ENCODE measurements at regions not wholly inside any gene's neighbourhood (a gene's known extent, or its start where the extent isn't known, plus 50 kb on each side); places are given as distances from the start of the nearest gene placed in this dataset.
"Not testable (repeated sequence)": the region's sequence is repeated elsewhere in the genome, so short reads cannot be mapped to it uniquely, and the experiment has no call there.

DNA sequence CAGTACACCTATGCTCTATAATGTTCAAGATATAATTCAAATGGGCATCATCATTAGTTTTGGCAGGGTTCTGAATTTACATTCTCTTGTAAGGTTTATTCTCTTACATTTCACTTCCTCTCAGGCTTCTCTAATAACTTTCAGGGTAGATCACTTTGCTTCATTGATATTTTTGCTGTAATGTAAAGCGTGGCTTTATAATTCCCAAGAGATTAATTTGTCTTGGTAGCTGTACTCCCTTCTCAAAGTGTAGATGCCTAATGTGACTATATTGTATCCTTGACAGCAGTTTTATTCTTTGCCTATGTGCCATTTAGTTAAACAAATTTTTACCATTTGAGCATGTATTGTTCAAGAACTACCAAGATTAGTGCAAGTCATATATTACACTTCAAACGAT lies 889.1 kb downstream of the TAF11L14 start:
- H3K36me3 Mint-ChIP-seq (ENCODE audit: low read depth) = no peaks in the 10 kb centered on the region
- no peak overlapping the region for H3K27ac Mint-ChIP-seq
- no peak overlapping the region for H3K4me3 Mint-ChIP-seq
- H3K4me1 Mint-ChIP-seq = no peaks in the 10 kb centered on the region
- peaks cover 2% of the 10 kb centered on the region for H3K9me3 Mint-ChIP-seq
- H3K27me3 Mint-ChIP-seq (ENCODE audit: low read depth) = no peaks in the 10 kb centered on the region
- TF ChIP-seq, protein P1, sequence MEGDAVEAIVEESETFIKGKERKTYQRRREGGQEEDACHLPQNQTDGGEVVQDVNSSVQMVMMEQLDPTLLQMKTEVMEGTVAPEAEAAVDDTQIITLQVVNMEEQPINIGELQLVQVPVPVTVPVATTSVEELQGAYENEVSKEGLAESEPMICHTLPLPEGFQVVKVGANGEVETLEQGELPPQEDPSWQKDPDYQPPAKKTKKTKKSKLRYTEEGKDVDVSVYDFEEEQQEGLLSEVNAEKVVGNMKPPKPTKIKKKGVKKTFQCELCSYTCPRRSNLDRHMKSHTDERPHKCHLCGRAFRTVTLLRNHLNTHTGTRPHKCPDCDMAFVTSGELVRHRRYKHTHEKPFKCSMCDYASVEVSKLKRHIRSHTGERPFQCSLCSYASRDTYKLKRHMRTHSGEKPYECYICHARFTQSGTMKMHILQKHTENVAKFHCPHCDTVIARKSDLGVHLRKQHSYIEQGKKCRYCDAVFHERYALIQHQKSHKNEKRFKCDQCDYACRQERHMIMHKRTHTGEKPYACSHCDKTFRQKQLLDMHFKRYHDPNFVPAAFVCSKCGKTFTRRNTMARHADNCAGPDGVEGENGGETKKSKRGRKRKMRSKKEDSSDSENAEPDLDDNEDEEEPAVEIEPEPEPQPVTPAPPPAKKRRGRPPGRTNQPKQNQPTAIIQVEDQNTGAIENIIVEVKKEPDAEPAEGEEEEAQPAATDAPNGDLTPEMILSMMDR (IDR thresholded peaks at IDR 0.05; ENCODE audit: unreplicated experiment in 3 of 3) = no peak

- TF ChIP-seq, protein P1 (IDR thresholded peaks at IDR 0.05; ENCODE audit: unreplicated experiment in 3 of 3) = no peak
- H3K4me1 Mint-ChIP-seq = no peaks in the 10 kb centered on the region
- no peak overlapping the region for H3K4me3 Mint-ChIP-seq
- no peak overlapping the region for H3K27ac Mint-ChIP-seq
- H3K9me3 Mint-ChIP-seq = no peaks in the 10 kb centered on the region
- H3K36me3 Mint-ChIP-seq (ENCODE audit: low read depth) = no peaks in the 10 kb centered on the region
- no peaks in the 10 kb centered on the region for H3K27me3 Mint-ChIP-seq (ENCODE audit: low read depth)
These were observed 892.6 kb downstream of the TAF11L14 start for GRCh38 chr5:18526792-18527405.

GRCh38 chr5:18533137-18533536 lies 898.9 kb downstream of the TAF11L14 start:
- no peaks in the 10 kb centered on the region for H3K9me3 Mint-ChIP-seq
- no peak overlapping the region for H3K27ac Mint-ChIP-seq
- H3K27me3 Mint-ChIP-seq (ENCODE audit: low read depth) = no peaks in the 10 kb centered on the region
- no peaks in the 10 kb centered on the region for H3K36me3 Mint-ChIP-seq (ENCODE audit: low read depth)
- TF ChIP-seq, protein P1 (IDR thresholded peaks at IDR 0.05; ENCODE audit: unreplicated experiment in 3 of 3) = no peak
- H3K4me3 Mint-ChIP-seq = no peak overlapping the region
- H3K4me1 Mint-ChIP-seq = no peaks in the 10 kb centered on the region

DNA sequence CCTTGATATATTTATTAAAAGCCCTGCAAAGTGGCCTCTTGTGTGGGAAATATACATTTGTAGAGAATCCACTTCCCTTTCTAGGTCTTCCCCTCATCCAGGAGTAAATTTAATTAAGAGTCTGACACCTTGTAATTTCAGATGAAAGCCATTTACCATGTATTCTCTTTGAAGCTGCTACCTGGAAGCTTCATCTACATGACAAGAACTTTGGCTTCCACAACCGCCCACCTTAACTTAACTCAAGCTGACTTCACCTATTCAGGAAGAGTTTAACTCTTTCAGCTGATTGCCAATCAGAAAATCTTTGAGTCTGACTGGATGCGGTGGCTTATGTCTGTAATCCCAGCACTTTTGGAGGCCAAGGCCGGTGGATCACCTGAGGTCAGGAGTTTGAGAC lies 899.9 kb downstream of the TAF11L14 start:
- Mint-ChIP-seq H3K9me3 (no peaks in the 10 kb centered on the region), H3K27ac (no peak overlapping the region), H3K27me3 (ENCODE audit: low read depth) (no peaks in the 10 kb centered on the region), H3K4me1 (no peaks in the 10 kb centered on the region), H3K4me3 (no peak overlapping the region), H3K36me3 (ENCODE audit: low read depth) (no peaks in the 10 kb centered on the region)
- TF ChIP-seq, protein P1 (IDR thresholded peaks at IDR 0.05; ENCODE audit: unreplicated experiment in 3 of 3) = no peak

- H3K36me3 Mint-ChIP-seq (ENCODE audit: low read depth); H3K4me1 Mint-ChIP-seq; H3K27me3 Mint-ChIP-seq (ENCODE audit: low read depth): not testable (repeated sequence)
These were observed 901.5 kb downstream of the TAF11L14 start for GRCh38 chr5:18535753-18536152.

GRCh38 chr5:18544421-18544820 lies 910.2 kb downstream of the TAF11L14 start:
- TF ChIP-seq, protein P1 (IDR thresholded peaks at IDR 0.05; ENCODE audit: unreplicated experiment in 3 of 3) = no peak
- no peaks in the 10 kb centered on the region for H3K4me1 Mint-ChIP-seq
- H3K36me3 Mint-ChIP-seq (ENCODE audit: low read depth) = no peaks in the 10 kb centered on the region
- no peak overlapping the region for H3K27ac Mint-ChIP-seq
- H3K27me3 Mint-ChIP-seq (ENCODE audit: low read depth) = no peaks in the 10 kb centered on the region
- H3K4me3 Mint-ChIP-seq = no peak overlapping the region
- H3K9me3 Mint-ChIP-seq = peaks cover 12% of the 10 kb centered on the region

More at GRCh38 chr5:18535753-18536152, 901.5 kb downstream of the TAF11L14 start:
- not testable (repeated sequence) for H3K27ac Mint-ChIP-seq, H3K4me3 Mint-ChIP-seq, H3K9me3 Mint-ChIP-seq
